ENCODE measurements at regions not wholly inside any gene's neighbourhood (a gene's known extent, or its start where the extent isn't known, plus 50 kb on each side); places are given as distances from the start of the nearest gene placed in this dataset.

GRCh38 chr6:1062786-1063545, 248.9 kb upstream of the FOXQ1 start:
- TF ChIP-seq EP300 (IDR thresholded peaks at IDR 0.05) (no peak), CTCF (IDR thresholded peaks at IDR 0.05) (no peak), POLR2A (IDR thresholded peaks at IDR 0.05) (no peak)
- H3K36me3 ChIP-seq = no peaks in the 10 kb centered on the region
- no peak for DNase-seq
- H3K4me1 ChIP-seq (ENCODE audit: insufficient read depth) = no peaks in the 10 kb centered on the region
- no peak overlapping the region for H3K4me3 ChIP-seq
- WGBS, 3 donors = 73 to 81% (median 73%) methylated on average over 8 of the region's 8 CpGs
- no peak overlapping the region for H3K27ac ChIP-seq
- H3K27me3 ChIP-seq = no peaks in the 10 kb centered on the region
- no peaks in the 10 kb centered on the region for H3K9me3 ChIP-seq
- intact Hi-C loops (cut with DNase I) = no loop called here

- Histone ChIP-seq H3K27ac (no peak overlapping the region), H3K4me1 (ENCODE audit: insufficient read depth) (no peaks in the 10 kb centered on the region), H3K9me3 (no peaks in the 10 kb centered on the region), H3K27me3 (no peaks in the 10 kb centered on the region), H3K4me3 (no peak overlapping the region), H3K36me3 (no peaks in the 10 kb centered on the region)
- 69 to 78% (median 72%) methylated on average over 6 of the region's 6 CpGs for WGBS, 3 donors
- TF ChIP-seq CTCF (IDR thresholded peaks at IDR 0.05) (no peak), POLR2A (IDR thresholded peaks at IDR 0.05) (no peak), EP300 (IDR thresholded peaks at IDR 0.05) (no peak)
- intact Hi-C loops (cut with DNase I) = no loop called here
- DNase-seq = no peak
These were observed 252.3 kb upstream of the FOXQ1 start for GRCh38 chr6:1059596-1059995.

- H3K27me3 ChIP-seq = no peaks in the 10 kb centered on the region
- TF ChIP-seq POLR2A (IDR thresholded peaks at IDR 0.05) (no peak), CTCF (IDR thresholded peaks at IDR 0.05) (no peak), EP300 (IDR thresholded peaks at IDR 0.05) (no peak)
- 62 to 71% (median 68%) methylated on average over 14 of the region's 14 CpGs for WGBS, 3 donors
- no peak for DNase-seq
- H3K36me3 ChIP-seq = no peaks in the 10 kb centered on the region
- H3K27ac ChIP-seq = no peak overlapping the region
- intact Hi-C loops (cut with DNase I) = no loop called here
- H3K4me3 ChIP-seq = no peak overlapping the region
- no peaks in the 10 kb centered on the region for H3K9me3 ChIP-seq
- H3K4me1 ChIP-seq (ENCODE audit: insufficient read depth) = no peaks in the 10 kb centered on the region
These were observed 254.3 kb upstream of the FOXQ1 start for GRCh38 chr6:1057490-1058135.

GRCh38 chr6:1055015-1055921, 256.6 kb upstream of the FOXQ1 start:
- no peaks in the 10 kb centered on the region for H3K36me3 ChIP-seq
- no peaks in the 10 kb centered on the region for H3K4me1 ChIP-seq (ENCODE audit: insufficient read depth)
- H3K27ac ChIP-seq = no peak overlapping the region
- intact Hi-C loops (cut with DNase I) = no loop called here
- no peak overlapping the region for H3K4me3 ChIP-seq
- 61 to 72% (median 65%) methylated on average over 16 of the region's 16 CpGs for WGBS, 3 donors
- no peaks in the 10 kb centered on the region for H3K9me3 ChIP-seq
- no peak for DNase-seq
- H3K27me3 ChIP-seq = no peaks in the 10 kb centered on the region
- TF ChIP-seq EP300 (IDR thresholded peaks at IDR 0.05) (no peak), POLR2A (IDR thresholded peaks at IDR 0.05) (no peak), CTCF (IDR thresholded peaks at IDR 0.05) (no peak)

All from ovary (tissue), 7 donors.